GM21737 (cell line): ENCODE measurements at regions not wholly inside any gene's neighbourhood (a gene's known extent, or its start where the extent isn't known, plus 50 kb on each side); places are given as distances from the start of the nearest gene placed in this dataset.

ENCODE experiments used
- ATAC-seq: cut with Tn5 transposase; IDR thresholded peaks from one replicate; pipeline ENCODE4 v1.9.1; 2021; ENCODE audit warnings: mild to moderate bottlenecking, moderate library complexity; ENCODE audit not compliant: unreplicated experiment

DNA sequence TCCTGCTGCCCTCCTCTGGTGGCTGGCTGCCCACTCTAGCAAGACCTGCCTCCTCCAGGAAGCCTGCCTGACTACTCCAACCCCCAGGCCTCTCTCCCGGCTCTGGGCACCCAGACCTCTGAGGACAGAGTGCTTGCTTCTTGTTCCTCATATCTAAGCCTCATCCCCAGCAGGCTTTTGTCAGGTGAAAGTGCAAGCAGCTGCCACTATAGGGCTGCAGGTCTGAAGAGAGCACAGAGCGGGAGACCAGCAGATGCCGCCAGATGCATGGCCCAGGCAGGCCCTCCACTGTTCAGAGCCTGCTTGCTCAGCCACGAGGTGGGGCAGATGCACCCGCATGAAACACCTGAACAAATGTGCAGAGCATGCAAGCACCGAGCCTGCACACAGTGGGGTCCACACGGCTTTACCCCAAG lies 73.0 kb downstream of the SERPINA3 start:
- ATAC-seq: no peak

- no peak for ATAC-seq
Observed at GRCh38 chr14:94682736-94683135, 70.5 kb downstream of the SERPINA3 start.

GRCh38 chr14:94682061-94682516 lies 69.9 kb downstream of the SERPINA3 start:
- no peak for ATAC-seq

GRCh38 chr14:94681300-94682060 lies 69.3 kb downstream of the SERPINA3 start:
- ATAC-seq: no peak

DNA sequence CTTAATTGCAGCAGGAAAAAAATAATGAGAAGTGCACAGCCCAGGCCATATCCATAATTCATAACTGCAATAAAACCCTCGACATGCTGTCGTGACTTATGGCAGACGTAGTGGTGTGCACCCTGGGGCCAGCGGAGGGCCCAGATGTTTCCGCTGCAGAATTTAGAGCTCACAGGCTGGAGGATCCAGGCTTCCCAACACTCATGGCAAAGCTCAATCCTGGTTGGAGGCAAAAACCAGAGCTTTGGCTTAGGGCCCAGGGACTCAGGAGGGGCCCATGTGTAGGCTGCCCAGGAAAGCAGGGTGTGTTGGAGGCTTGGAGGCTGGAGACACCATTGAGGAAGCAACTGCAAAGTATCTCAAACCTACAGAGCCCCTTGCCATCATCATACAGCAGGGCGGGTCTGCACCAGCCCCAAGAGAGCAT lies 68.7 kb downstream of the SERPINA3 start:
- ATAC-seq: no peak

GRCh38 chr14:94679937-94680861 lies 68.0 kb downstream of the SERPINA3 start:
- no peak for ATAC-seq

- no peak for ATAC-seq
Observed at GRCh38 chr14:94679106-94679810, 67.1 kb downstream of the SERPINA3 start.

DNA sequence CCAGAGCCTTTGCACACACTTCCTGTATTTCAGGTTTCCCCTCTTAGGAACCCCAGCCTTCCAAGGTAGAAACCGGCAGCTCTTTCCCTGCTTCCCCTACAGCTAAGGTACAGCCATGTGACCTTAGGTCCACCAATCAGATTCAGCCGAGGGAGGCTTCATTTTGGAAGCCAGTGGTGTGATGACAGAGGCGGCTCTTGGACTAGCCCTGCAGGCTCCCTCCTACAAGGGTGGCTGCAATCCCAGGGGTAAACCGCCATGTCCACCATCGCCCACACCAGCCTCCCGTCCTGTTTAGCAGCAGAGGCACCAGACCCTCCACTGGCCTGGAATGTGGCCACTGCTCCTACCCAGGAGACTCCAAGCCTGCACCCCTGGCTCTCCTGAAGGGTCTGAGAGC lies 65.6 kb downstream of the SERPINA3 start:
- ATAC-seq: no peak

DNA sequence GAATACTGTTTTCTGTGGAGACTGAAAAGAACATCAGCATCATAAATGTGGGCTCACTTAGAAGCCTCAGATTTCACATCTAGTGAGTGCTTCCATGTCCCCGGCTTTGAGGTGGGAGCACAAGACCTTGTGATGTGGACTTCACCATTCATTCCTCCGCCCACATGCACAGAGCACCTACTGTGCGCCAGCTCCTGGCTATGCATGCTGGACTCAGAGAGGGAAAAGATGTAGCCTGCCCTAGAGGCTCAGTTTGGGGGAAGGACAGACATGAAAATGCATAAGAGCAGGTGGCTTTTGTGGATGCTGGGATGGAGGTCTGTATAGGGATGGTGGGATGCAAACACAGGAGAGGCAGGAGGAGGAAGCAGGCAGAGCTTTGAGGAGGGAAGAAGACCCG lies 65.0 kb downstream of the SERPINA3 start:
- no peak for ATAC-seq

DNA sequence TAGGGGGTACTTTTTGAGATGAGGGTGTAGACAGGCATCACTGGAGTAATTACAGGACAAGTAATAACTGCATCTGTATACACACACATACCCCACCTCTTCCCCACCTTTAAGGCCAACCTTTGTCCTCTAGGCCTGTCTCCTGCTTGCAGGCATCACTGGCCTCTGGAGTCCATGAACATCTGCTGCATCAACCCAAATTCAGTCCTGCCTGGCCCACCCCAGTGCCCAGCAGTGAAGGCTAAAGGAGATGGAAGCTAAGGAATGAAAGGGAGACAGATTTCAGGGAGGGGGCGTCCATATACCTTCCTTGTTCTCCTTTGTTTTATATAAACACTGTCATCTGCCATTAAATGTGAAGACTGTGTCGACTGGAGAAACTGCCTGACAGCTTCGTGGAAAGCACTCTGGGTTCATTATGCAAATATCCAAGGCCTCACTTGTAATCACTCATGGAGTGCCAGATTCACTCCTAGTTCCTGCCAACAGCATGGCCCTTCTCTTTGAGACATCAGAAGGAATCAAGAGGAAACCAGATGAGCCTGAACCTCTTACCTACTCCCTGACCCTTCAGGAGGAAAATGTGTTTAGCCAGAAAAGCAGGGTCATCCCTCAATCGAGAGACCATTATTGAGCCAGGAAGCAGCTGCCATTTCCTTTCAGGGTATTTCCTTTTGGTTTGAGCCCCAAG lies 64.4 kb downstream of the SERPINA3 start:
- no peak for ATAC-seq

DNA sequence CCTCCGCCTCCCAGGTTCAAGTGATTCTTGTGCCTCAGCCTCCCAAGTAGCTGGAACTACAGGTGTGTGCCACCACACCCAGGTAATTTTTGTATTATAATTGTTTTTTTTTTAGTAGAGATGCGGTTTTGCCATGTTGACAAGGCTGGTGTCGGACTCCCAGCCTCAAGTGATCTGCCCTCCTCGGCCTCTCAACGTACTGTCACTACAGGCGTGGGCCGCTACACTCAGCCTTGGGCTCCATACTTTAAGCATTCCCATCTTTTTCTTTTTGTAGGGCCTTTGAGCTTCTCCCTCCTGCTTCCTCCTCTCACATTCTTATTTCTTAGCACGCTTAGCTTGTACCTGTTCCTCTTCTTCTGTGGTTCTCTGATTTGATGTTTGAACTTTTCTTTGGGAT lies 62.8 kb downstream of the SERPINA3 start:
- ATAC-seq: no peak

DNA sequence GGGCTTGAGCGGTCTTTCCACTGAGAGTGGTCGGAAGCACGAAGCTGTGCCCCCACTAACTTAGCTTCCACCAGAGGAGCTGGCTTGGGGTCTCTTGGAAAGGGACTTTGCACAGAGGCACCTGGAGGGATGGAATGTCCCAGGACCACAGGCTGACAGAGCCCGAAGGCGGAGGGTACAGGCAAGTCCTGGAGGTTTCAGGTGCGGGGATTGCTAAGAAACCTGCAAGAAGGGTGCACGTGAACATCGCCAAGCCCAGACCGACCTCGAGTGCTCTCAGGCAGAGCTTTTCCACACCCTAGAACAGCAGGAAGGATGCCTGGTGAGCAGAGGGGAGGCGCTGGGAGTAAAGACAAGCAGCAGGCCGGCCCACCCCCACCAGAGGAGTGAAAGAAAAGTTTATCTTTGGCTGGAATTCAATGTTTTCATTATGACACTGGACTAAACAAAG lies 61.6 kb downstream of the SERPINA3 start:
- ATAC-seq: no peak
